ENCODE measurements at regions not wholly inside any gene's neighbourhood (a gene's known extent, or its start where the extent isn't known, plus 50 kb on each side); places are given as distances from the start of the nearest gene placed in this dataset.

DNA sequence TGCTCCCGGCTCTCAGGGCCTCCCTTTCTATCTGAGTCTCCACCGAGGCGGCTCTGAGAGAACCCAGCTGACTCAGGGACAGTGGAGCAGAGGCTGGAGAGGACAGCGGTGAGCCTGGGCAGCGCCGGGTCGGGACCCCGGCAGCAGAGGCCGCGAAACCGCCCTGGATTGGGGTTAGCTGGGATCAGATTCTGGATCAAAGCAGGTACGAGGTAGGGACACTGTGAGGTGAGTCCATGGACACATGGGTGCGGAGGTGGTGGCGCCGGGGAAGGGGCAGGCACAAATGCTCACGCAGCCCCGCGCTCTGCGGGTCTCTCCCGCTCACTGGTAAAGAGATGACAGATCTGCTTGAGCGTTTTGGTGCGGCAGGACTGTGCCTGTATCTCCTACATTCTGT is 146.4 kb upstream of the GGTLC1 start:
- DNase-seq: no peak

DNA sequence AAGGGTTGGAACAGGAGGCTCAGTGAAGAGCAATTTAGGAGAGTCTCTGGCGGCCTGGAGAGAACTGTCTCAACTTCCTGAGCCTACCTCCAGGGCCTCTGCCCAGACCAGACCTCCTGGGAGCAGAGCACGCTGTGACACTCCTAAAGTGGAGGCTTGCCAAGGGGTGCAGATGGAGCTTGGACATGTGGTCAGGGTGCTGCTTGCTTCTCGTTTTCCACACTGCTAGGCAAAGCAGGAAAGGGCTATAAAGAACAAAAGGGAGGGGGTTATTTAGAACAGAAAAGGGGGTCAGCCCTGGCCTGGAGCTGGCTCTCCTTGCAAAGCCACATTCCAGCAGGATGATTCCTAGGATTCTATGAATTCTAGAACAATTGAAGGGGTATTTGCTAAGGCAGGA is 145.7 kb upstream of the GGTLC1 start:
- DNase-seq: no peak

DNA sequence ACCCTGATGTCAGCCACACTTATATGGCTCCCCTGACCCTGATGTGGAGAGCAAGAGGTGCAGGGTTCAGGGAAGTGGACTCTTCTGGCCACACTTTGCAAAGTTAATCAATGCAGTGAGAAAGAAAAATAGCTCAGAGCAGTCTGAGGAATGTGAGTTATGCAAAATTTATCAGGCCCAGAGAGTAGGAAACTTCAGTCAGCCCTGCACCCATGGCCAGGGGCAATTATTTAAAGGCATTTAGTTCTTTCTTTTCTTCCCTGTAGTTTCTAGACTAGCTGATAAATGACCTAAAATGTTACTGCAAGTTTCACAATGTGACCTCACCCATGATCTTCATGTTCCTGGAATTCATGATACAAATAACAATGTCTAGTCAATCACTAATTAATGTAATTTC is 143.7 kb upstream of the GGTLC1 start:
- DNase-seq: no peak

DNA sequence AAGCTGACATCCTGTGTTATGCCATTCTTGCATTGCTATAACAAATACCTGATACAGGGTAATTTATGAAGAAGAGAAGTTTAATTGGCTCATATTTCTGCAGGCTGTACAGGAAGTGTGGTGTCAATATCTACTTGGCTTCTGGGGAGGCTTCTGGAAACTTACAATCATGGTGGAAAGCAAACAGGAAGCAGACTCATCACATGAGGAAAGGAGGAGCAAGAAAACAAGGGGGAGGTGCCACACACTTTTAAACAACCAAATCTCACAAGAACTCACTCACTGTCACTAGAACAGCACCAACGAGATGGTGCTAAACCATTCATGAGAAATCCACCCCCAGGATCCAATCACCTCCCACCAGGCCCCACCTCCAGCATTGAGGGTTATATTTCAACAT is 143.1 kb upstream of the GGTLC1 start:
- no peak for DNase-seq

DNA sequence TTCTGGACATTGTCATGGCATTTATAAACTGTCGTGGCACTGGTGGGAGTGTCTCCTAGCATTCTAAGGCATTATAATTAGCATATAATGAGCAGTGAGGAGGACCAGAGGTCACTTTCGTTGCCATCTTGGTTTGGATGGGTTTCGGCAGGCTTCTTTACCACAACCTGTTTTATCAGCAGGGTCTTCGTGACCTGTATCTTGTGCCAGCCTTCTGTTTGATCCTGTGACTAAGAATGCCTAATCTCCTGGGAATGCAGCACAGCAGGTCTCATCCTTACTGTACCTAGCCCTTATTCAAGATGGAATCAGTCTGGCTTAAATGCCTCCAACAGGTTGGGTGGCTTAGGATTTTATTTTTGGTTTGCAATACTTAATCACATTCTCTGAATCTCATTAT is 142.7 kb upstream of the GGTLC1 start:
- no peak for DNase-seq

DNA sequence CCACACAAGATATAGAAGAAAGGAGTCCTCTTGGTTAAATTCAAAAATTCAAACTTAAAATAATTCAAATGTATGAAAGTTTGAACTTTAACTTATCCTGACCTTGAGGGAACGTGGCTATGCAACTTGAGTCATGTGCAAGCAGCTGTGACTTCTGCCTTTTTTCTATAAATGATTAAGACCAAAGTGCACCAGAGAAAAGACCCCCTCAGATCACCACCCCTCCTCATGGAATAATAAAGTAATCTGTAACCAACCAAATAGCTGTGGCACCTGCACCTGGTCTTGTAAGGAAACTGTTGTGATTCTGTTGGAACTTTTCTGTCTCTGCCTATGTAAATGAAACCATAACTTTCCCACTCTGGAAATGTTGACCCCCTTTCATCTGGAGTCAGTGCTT is 141.1 kb upstream of the GGTLC1 start:
- no peak for DNase-seq

DNA sequence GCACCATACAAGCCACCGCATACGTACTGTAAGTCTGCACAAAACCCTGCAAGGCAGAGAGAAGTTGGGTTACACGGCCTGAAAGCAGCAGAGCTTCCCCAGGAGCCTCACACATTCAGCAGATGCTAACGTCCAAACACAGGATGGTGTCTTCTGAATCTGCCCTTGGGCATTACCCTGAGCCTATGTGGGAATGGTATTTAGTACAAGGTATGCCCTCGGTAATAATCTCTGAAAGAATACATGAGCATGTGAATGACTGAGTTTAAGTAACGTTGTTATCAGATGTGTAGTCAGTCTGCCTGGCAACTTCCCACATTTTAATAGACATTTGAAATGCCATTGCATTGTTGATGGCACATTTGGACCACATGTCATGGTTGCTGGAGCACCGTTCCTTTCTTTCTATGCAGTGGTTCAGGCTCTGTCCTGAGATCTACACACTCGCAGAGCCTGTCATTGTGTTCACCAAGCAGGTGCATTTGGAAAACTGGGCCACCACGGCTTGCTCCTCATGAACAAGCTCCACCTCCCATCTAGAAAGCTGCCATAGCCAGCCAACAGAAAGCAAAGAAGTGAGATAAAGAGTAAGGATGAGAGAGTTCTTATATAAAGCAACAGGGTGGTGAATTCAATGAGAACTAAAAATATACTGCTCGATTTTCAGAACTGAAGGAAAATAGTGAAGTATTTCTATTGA is 136.5 kb upstream of the GGTLC1 start:
- no peak for DNase-seq

DNA sequence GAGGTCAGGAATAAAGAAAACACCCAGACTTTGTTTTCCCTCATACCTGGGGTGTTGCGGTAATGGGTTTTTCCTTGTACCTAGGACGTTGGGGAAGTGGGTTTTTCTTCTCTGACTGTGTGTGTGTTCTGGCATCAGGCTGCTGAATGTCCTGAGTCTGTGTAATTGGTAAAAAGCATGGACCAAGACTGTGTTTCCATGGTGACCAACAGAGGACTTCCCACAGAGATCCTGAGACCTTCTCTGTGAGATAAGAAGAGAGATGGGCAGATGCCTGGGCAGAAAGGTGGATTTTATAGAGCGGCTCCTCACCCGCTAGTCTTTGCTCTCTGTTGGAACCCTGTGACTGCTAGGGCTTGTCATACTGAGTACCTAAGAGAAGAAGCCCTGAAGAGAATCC is 135.4 kb upstream of the GGTLC1 start:
- no peak for DNase-seq

DNA sequence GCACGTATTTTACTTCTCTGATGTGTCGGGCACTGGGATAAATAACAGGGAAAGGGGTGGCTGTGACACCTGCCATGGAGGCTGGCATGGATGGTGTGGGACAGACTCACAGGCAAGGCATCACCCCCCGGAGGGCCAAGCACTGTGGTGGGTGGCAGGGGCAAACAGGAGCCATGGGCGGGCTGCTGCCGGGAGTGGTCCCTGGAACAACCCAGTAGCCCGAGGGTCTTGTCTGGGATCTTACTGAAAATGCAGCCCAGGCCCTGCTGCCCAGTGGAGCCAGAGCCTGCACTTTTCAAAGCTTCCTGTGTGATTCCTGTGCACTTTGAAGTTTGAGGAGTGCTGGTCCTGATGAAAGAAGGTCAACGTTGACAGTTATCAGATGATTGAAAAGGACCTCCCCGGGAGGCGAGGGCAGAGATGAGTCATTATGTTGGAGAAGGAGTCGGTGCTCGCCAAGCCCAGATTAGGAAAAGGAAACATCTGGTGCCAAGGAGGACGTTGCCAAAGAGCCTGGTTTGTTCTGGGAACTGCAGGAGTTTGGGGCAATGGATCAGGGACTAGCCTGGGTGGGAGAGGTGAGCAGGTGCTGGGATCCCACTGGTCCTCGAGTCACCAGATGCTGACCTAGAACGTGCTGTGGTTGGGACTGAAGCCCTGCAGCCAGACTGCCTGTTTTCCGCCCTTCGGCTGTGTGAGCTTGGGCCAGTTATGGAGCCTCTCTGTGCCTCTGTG is 130.0 kb upstream of the GGTLC1 start:
- DNase-seq: no peak

DNA sequence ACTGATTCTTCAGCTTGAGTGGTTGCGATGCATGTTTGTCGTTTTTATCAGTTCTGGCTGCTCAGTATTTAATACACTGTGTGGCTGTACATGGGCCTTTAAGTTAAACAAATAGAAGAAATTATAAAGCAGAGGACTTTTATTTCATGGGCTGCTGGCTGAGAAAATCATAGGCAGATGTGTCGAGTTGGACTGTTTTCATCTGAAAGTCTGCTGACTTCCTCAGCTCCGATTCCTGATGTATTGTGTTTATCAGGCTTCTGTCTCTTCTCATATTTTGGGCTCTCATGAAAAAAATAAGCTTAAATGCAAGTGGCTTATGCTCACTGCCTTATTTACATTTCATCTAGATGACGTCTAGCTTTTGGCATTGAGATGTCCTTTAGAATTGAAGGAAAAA is 129.5 kb upstream of the GGTLC1 start:
- DNase-seq: no peak

DNA sequence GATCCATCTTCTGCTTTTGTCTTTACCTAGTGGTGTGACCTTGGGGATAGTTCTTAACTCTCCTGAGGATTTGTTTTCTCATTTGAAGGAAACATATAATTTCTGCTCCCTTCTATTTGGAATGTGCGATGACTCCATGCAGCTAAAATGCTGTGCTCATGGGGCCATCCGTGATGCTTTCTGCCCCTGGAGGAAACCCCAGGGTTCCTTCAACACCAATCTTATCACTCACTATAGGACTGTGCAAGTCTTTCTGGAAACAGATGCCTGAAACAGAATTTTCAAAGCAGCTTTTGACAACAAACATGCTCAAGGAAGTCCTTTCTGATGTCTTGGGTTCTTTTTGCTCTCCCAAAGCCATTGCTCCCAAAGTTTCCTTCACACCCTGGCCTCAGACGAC is 128.8 kb upstream of the GGTLC1 start:
- DNase-seq: no peak

DNA sequence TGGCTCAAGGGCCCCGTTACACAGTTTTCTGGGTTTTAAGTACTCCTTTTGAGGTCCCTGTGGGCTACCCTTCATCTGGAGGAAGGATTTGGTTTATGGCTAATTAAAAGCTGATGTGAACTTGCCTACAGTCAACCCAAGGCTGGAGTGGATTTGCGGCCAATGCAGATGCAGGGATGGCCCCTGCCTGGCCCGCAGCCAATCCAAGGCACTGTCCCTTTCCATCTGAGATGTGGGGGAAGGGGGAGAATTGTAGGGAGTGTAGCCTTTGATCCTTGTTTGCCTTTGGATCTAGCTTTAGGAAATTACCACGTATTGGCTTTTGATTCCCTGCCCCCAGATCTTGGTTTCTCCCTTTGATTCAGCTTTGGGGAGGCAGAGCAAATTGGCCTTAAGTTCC is 128.0 kb upstream of the GGTLC1 start:
- peak in 1 of 3 experiments; percentile 20 for DNase-seq

DNA sequence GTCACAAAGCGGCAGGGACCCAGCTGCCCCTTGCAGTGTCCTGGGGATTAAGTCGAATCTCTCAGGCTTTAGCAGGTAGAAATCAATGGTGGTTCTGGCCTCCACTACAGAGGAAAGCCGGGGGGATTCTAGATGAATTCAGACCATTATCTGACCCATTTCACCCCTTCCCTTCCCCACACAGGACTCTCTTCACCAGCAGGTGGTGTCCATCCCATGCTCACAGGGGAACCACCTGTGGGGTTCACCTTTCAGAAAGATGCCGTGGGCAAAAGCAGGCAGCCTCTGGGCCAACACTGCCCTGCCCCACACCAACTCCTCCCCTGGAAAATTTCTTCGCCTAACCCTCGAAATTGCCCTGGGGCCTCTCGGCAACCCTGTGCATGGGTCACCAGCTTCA is 123.8 kb upstream of the GGTLC1 start:
- no peak for DNase-seq

DNA sequence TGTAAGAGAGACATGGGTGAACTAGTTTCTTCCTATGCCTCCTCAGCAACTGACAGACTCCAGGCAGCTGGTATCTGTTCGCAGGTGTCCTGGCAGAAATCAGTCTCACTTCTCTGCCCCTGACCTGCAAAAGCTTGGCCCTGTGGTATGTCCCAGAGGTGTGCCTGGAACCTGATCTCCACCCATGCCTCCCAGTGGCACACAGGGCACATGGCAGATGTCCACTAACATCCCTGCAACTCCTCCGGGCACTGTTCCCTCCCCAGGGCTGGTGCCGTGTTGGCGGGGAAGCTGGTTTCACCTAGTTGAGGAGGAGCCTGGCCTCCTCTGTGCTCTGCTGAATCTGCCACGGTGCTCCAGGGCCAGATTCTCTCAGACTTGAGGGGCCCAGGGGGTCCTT is 123.3 kb upstream of the GGTLC1 start:
- no peak for DNase-seq

DNA sequence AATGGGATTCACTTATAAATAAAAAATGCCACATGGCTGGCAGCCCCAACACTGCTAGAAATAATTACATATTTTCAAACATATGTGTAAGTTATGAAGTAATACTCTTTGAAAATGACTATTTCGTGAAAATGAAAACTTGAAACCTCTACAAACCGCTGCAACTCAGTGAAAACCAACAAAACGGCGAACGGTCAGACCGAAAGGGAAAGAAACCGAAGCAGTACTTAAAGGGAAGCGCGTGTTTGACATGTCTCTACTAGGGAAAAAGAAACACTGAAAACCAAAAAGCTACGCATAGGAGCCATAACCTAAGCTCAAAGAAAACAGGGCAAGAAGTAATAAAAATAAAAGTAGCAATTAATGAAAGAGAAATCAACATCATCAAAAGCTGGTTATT is 121.0 kb upstream of the GGTLC1 start:
- DNase-seq: no peak

DNA sequence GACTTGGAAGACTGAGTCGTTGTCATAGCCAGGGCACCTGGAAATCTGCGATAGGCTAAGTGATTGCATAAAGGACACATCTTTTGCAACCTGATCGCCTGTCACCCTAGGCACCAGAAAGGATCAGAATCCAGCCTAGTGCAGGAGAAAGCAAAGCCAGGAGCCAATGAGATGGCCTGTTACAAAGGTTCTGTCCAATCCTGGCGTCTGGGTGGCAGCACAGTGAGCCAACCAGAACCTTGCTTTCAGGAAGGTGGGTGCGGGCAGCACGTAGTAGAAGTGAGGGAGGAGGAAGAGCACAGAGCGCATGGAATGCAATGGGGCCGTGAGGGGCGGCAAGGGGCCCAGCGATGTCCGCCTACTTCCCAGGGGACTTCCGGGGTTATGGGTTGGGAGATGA is 120.4 kb upstream of the GGTLC1 start:
- DNase-seq: no peak

DNA sequence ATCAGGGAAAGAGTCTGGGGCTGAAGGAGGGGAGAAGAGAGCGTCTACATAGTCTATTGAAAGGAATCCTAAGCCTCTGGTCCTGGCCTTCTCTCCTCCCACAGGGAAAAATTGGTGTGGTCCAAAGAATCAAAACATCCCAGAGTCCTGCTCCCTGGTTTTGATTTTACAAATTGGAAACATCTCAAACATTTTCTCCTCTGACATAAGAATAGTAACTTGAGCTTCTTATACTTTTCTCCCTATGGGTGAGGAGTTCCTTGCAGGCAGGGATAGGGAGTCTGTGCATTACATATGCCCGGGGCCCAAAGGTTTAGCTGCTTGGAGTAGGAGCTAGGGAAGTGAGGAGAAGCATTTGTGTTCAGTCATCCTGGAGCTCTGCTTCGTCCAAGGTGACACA is 120.0 kb upstream of the GGTLC1 start:
- DNase-seq: no peak

DNA sequence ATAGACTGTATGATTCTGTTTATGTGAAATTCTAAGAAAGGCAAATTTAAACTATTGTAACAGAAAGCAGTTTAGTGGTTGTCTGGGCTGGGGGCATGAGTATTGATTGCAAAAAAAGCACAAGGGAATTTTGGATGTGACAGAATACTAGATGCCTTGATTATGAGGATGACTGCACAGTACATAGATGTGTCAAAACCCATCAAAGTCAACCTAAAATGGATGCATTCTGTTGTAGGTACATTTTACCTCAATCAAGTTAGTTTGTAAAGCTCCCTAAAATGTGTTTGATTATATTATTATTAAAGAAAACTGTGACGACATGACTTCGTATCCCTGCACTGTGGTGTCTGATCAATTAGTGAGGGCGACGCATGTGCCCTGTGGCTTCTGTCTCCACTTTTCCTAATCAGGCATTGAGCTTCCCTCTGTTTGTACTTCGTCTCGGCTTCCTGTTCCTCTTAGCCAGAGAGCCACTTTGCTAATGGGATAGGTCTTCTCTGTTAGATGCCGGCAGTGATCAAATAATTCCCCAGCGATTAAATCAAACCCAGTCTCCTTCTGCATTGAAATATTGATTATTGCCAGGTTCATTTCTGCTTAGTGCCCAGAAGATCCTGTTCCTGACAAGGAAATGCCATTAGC is 118.3 kb upstream of the GGTLC1 start:
- DNase-seq: no peak

DNA sequence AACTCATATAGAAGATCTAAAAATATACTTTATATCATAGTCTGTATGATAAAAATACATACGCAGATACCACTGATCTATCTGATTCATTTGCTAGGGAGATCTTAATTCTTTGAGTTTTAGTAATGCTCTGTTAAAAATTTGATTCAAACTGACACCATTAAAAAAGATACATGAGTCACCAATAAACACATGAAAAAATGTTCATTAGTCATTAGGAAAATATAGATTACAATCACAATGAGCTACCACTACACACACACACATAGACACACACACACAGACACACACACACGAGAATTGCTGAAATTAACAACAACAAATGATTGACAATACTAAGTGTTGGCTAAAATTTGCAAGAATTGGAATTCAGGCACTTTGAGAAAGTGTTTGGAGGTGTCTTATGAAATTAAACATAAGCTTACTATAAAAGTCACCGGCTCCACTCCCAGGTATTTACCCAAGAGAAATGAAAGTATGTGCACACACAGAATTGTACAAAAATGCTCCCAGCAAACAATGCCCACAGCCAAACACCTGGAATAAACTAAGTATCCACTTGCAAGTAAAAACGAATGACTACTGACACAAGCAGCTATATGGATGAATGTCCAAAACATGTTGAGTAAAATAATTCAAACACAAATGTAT is 117.7 kb upstream of the GGTLC1 start:
- DNase-seq: no peak

DNA sequence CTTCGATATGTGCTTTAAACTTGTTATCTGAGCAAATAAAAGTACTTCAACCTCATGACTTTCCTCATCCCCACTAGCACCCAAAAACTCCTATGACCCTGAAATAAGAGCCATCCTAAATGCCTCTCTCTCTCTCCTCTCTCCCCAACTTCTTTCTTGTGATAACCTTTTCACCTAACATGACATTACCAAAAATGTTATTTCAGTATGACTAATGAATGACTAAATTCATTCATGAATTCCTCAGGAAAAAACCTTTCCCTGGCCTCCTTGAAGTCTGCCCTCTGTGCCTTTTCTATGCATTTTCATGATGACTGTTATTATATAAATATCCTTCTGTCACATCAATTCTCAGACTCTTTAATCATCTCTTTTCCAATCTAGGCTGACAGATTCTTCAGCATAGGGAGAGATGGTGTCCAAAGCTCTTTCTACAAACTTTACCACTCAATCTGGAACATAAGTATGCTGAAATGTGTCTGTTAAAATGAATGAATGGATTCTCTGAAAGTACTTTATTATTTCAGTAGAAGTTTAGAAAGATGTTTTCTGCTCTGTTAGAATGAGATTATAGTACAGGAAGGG is 114.3 kb upstream of the GGTLC1 start:
- no peak for DNase-seq

DNA sequence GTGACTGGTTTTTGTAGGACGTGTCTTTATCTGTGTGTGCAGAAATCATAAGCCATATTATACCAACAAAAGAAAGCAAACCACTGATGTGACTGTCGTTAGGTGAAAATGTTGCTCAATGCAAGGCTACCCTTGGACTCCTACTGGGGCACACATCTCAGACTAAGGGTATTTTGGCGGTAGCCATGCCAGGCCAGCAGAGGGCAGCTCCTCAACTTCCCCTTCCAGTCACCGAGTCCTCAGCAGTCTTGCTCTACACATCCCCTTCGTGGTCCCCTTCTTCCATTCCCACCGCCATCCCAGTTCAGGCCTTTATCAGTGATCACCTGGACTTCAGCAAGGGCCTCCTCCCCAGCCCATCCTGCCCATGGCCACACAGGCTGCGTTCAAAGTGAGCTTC is 113.7 kb upstream of the GGTLC1 start:
- no peak for DNase-seq

DNA sequence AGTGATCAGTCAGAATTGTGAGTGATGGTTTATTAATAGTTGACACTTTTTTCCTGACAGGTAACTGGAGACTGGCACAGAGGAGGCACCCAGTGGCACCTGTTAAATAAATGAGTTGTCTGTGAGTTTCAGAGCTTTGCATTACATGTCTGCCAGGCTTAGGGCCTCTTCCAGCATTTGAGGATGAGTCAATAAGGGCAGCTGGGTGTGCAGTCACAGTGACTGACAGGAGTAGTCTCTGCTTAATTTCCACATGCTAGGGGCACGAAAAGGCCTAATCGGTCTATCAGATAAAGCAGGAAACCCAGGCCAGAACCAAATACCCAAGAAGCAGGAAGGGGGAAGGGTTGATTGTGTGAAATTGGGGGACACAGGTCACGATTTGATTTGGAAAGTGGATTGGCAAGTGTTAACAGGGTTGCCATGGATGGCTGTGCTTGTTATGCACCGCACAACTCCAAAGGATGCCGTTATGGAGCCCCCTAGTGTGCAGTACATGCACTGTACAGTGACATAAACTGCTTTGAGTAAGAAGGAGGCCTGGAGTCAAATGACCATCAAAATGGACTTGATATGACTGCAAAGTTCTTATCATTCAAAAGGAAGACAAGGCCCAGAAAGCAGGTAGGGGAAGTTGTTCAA is 111.9 kb upstream of the GGTLC1 start:
- DNase-seq: peak in 2 of 3 experiments; percentile 24 to 53

DNA sequence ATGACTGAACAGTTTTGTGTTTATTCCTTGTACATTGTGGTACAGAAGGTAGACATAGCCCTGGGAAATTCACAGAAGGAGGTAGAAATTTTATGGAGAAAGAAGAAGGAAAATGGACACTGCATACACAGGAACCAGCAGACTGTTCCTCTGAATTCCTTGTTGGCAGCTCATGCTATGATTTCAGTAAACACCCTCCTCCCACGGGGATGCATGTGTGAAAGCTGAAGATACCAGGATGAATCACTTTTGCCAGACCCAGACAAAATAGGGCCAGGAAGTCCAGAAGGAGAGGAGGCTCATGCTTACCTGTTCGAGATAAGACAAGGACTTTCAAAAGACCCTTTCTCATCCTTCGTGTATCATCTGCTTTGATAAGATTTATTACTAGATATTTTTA is 110.3 kb upstream of the GGTLC1 start:
- DNase-seq: no peak

All from NCI-H1417 (cell line).